ENCODE measurements at regions not wholly inside any gene's neighbourhood (a gene's known extent, or its start where the extent isn't known, plus 50 kb on each side); places are given as distances from the start of the nearest gene placed in this dataset.
A peak's percentile ranks its signal among the peaks of the same experiment; 100 is the strongest.

DNA sequence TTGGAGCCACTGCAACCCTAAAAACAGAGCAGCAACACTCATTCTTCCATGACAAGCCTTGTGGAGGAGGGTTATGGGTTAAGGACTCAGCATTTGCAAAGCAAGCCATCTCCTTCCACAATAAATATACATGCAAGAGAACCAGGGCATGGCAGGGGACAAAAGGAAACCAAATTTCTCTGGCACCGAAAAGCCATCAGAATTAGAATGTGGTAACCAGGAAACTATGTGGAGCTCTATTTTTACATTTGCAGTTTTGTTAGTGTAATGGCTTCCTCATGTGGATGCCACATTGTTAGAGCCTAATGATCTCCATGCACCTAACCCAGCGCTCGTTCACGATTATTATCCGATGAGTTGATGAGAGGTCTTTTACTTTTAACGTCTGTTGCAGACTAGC lies 91.7 kb downstream of the NAV1 start:
- H3K18ac ChIP-seq (ENCODE audit: extremely low read depth, low read length): no peak overlapping the region
- peaks cover 0 to 7% (median 5%) of the 10 kb centered on the region in 4 experiments; a peak in 4 of 7 replicates for H3K4me1 ChIP-seq (replicated peaks in 1 of 4; ENCODE audit: control insufficient read depth in 3 of 4, insufficient read depth in 4 of 4, low read length in 3 of 4)
- H3K4me3 ChIP-seq (ENCODE audit: extremely low read depth in 1 of 4, insufficient read depth in 2 of 4, low read depth in 3 of 4, low read length in 4 of 4): no peak overlapping the region
- no peak overlapping the region for H4K8ac ChIP-seq (ENCODE audit: extremely low read depth, insufficient read depth, low read length)
- H3K36me3 ChIP-seq (ENCODE audit: control insufficient read depth in 2 of 4, insufficient read depth in 4 of 4, low read length in 3 of 4): no peaks in the 10 kb centered on the region
- WGBS, 2 experiments (ENCODE audit: extremely low coverage in 1 of 2, insufficient coverage in 1 of 2, insufficient read length in 1 of 2, insufficient replicate concordance in 2 of 2, low coverage in 1 of 2, low lambda C conversion rate in 2 of 2, missing lambda C conversion rate in 1 of 2): 83% methylated on average over 6 of the region's 6 CpGs; no CpG with 5 or more reads in 1 of the 2 experiments
- no peak overlapping the region for H2BK12ac ChIP-seq (ENCODE audit: low read depth, low read length)
- H3K23me2 ChIP-seq (ENCODE audit: low read depth, low read length): no peaks in the 10 kb centered on the region
- no peaks in the 10 kb centered on the region for H3K9me3 ChIP-seq (ENCODE audit: insufficient read depth in 2 of 2, low read depth in 1 of 2, low read length in 1 of 2)
- no peak overlapping the region for H4K5ac ChIP-seq (ENCODE audit: insufficient read length, low read depth, low read length)
- no peak overlapping the region for H3K14ac ChIP-seq (ENCODE audit: insufficient read length)
- no peak for TF ChIP-seq HDAC6 (IDR thresholded peaks at IDR 0.05; ENCODE audit: low read depth, low read length)
- no peak for TF ChIP-seq CEBPB (IDR thresholded peaks at IDR 0.05; ENCODE audit: low read depth, low read length)
- TF ChIP-seq, protein P1, sequence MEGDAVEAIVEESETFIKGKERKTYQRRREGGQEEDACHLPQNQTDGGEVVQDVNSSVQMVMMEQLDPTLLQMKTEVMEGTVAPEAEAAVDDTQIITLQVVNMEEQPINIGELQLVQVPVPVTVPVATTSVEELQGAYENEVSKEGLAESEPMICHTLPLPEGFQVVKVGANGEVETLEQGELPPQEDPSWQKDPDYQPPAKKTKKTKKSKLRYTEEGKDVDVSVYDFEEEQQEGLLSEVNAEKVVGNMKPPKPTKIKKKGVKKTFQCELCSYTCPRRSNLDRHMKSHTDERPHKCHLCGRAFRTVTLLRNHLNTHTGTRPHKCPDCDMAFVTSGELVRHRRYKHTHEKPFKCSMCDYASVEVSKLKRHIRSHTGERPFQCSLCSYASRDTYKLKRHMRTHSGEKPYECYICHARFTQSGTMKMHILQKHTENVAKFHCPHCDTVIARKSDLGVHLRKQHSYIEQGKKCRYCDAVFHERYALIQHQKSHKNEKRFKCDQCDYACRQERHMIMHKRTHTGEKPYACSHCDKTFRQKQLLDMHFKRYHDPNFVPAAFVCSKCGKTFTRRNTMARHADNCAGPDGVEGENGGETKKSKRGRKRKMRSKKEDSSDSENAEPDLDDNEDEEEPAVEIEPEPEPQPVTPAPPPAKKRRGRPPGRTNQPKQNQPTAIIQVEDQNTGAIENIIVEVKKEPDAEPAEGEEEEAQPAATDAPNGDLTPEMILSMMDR (IDR thresholded peaks at IDR 0.05; ENCODE audit: control extremely low read depth in 1 of 3, insufficient read depth in 1 of 3, low read depth in 1 of 3, low read length in 3 of 3): no peak
- no peak for TF ChIP-seq CREB1 (IDR thresholded peaks at IDR 0.05)
- no peak for TF ChIP-seq BRCA1 (IDR thresholded peaks at IDR 0.05; ENCODE audit: low read depth, low read length)
- TF ChIP-seq ZNF274 (IDR thresholded peaks at IDR 0.05; ENCODE audit: borderline replicate concordance, extremely low read depth, low read length): no peak
- H3K79me1 ChIP-seq (ENCODE audit: low read depth, low read length): no peaks in the 10 kb centered on the region
- H4K91ac ChIP-seq (replicated peaks; ENCODE audit: insufficient read length, low read length): no peak overlapping the region
- H3K27me3 ChIP-seq (replicated peaks in 1 of 4; ENCODE audit: control insufficient read depth in 3 of 4, extremely low read depth in 1 of 4, insufficient read depth in 3 of 4, low read length in 3 of 4): no peaks in the 10 kb centered on the region
- H2BK120ac ChIP-seq (replicated peaks; ENCODE audit: low read depth, low read length): no peak overlapping the region
- H2AFZ ChIP-seq (ENCODE audit: low read length): no peak overlapping the region
- no peak overlapping the region for H2BK5ac ChIP-seq (ENCODE audit: low read depth, low read length)
- ChIA-PET CTCF (ENCODE audit: partially characterized antibody) (interaction anchor here (0.7 to 2.6 kb wide), 8 partner anchors 11 to 163 kb away, joined by 3 to 11 read pairs (median 4); no protein-coding TSS in a partner anchor), POLR2A (ENCODE audit: partially characterized antibody) (interaction anchor here (1.6 kb wide), 2 partner anchors 10 to 17 kb away, joined by 4 to 5 read pairs; no protein-coding TSS in a partner anchor)
- H2BK15ac ChIP-seq (ENCODE audit: low read length): 0 out of 2 replicates have a peak overlapping the region, but pooled peaks have one; percentile 47
- H3K4ac ChIP-seq (replicated peaks; ENCODE audit: insufficient read length, low read depth, low read length): no peak overlapping the region
- H3K9ac ChIP-seq (replicated peaks in 1 of 4; ENCODE audit: extremely low read depth in 1 of 4, low read depth in 3 of 4, low read length in 3 of 4): no peak overlapping the region
- no peak for DNase-seq (ENCODE audit: low read depth in 1 of 2, low spot score in 2 of 2)
- FAIRE-seq: no peak
- no peak overlapping the region for H2BK20ac ChIP-seq (ENCODE audit: low read length)
- H4K20me1 ChIP-seq (replicated peaks in 1 of 2; ENCODE audit: control insufficient read depth in 1 of 2, insufficient read depth in 2 of 2, low read length in 2 of 2): no peaks in the 10 kb centered on the region
- no peaks in the 10 kb centered on the region for H3K79me2 ChIP-seq (ENCODE audit: control insufficient read depth in 1 of 2, insufficient read depth in 2 of 2, low read length in 2 of 2)
- no peak overlapping the region for H2AK5ac ChIP-seq (ENCODE audit: low read depth, low read length)
- no peak overlapping the region for H3K56ac ChIP-seq (replicated peaks; ENCODE audit: insufficient read length, low read depth, low read length)
- H3K4me2 ChIP-seq (ENCODE audit: insufficient read depth in 1 of 2, low read depth in 2 of 2, low read length in 2 of 2): no peak overlapping the region; a peak in 1 of 4 replicates
- H3K27ac ChIP-seq (ENCODE audit: low read depth, low read length): no peak overlapping the region
- no peak overlapping the region for H3K23ac ChIP-seq (ENCODE audit: insufficient read length)

All from H1 (cell line).